Right forelimb (tissue), 1 donor: ENCODE measurements at regions not wholly inside any gene's neighbourhood (a gene's known extent, or its start where the extent isn't known, plus 50 kb on each side); places are given as distances from the start of the nearest gene placed in this dataset.
"Not testable (repeated sequence)": the region's sequence is repeated elsewhere in the genome, so short reads cannot be mapped to it uniquely, and the experiment has no call there.

ENCODE experiments used
- DNase-seq: peaks from one replicate; pipeline ENCODE4 v3.0.0-alpha.2; 2018

- no peak for DNase-seq
Measured at GRCh38 chr12:131642771-131643170, 68.1 kb upstream of the SFSWAP start.

DNA sequence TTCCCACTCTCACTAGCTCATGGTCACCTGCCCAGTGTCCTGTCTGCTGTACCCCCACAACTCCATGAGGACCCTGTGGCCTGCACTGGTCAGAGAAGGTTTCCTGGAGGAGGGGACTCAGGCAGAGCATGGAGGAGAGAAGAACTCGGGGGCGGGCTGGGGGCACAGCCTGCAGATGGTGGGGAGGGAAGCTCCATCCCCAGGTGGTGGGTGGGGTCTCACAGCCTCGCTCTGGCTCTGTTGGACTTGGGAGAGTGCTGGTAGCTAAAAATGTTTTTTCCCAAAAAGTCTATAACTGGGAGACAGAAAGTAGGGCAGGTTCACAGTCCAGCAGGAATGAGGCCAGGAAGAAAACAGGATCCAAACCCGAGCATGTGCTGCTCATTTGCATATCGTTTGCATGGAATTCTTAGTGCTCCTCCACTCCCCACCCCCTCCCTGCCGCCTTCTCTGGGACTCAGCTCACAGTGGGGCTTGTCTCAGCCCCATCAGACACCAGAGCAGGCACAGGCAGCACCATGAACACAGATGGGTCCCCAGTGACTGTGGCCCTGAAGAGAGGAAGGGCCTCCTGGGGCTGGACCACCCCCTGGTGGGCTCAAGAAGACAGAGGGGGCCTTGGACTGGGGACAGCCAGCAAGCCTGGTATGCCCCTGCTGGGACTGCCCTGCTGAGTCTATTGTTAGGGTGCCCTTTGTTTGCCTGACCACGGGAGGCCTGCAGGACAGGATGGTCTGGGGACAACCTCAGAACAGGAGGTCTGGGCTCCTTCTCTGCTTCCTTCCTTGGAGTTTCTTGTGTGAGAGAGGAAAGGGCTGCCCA is 67.0 kb upstream of the SFSWAP start:
- DNase-seq, result no peak

GRCh38 chr12:131644481-131644880 is 66.4 kb upstream of the SFSWAP start:
- DNase-seq, result no peak

GRCh38 chr12:131644917-131645316 is 66.0 kb upstream of the SFSWAP start:
- DNase-seq, result not testable (repeated sequence)

GRCh38 chr12:131645557-131645956 is 65.3 kb upstream of the SFSWAP start:
- not testable (repeated sequence) for DNase-seq

GRCh38 chr12:131646444-131646843 is 64.4 kb upstream of the SFSWAP start:
- DNase-seq, result not testable (repeated sequence)

DNA sequence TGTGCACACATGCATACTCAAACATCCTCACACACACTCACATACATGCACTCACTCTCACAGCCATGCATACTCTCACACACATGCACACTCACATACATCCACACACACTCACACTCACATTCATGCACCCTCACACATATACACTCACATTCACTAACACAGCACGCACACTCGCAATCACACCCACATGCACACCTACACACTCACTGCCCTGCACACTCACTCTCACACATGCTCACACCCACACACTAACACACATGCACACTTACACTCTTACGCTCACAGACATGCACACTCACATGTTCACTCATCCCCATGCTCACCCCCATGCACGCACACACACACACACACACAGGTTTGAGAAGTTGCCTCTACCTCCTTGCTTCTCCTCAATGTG is 63.2 kb upstream of the SFSWAP start:
- no peak for DNase-seq

GRCh38 chr12:131655469-131656174 is 55.3 kb upstream of the SFSWAP start:
- not testable (repeated sequence) for DNase-seq

- not testable (repeated sequence) for DNase-seq
Measured at GRCh38 chr12:131656796-131657195, 54.1 kb upstream of the SFSWAP start.

- not testable (repeated sequence) for DNase-seq
Measured at GRCh38 chr12:131658605-131659004, 52.3 kb upstream of the SFSWAP start.

DNA sequence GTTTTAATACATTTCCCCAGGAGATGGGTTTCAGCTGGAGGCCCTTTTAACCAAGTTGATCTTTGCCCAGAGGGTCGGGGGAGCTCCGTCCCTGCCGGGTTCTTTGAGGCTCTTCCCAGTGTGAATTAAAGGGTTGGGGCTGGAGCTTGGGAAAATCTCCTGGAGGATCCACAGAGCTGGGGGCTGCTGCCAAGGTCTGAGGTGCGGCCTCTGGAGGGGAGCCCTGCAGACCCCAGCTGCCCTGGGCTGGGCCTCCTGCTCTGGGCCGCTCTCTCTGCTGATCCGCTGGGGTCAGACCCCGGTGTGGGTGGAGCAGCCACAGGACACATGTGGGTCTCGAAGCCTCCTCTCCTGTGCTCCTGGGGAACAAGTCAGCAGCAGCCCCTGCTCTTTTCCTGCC is 51.4 kb upstream of the SFSWAP start:
- peak; percentile 21 for DNase-seq

DNA sequence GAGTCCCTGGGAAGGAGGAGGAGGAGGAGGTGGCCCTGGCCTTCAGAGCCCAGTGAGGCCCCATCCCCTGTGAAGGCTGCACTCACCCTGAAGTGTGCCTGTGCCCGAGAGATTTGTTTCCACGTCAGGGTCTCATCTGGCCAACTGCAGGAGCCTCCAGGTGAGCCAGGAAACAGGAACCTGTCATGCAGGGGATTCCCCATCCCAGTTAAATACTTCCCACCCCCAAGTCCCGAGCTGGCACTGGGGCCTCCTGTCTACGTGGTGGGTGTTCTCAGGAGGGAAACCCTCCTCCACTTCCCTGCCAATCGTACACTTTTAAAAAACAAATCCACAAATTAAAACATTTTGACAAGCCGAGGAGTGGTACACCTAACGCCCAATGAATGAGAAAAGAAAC is 50.9 kb upstream of the SFSWAP start:
- not testable (repeated sequence) for DNase-seq

- not testable (repeated sequence) for DNase-seq
Measured at GRCh38 chr12:131660401-131660800, 50.5 kb upstream of the SFSWAP start.
